GM12891 (cell line): ENCODE measurements at regions not wholly inside any gene's neighbourhood (a gene's known extent, or its start where the extent isn't known, plus 50 kb on each side); places are given as distances from the start of the nearest gene placed in this dataset.

Source experiments
- PAX5 ChIP-seq: IDR thresholded peaks from 2 replicates; pipeline ENCODE4 v1.6.1; 2011; ENCODE audit warnings: low read length, moderate library complexity, mild to moderate bottlenecking; ENCODE audit not compliant: insufficient read depth, severe bottlenecking
- POLR2A ChIP-seq: IDR thresholded peaks from 2 replicates; pipeline ENCODE4 v1.6.1; 2011; ENCODE audit warnings: low read depth, low read length, control low read depth
- POLR2AphosphoS5 ChIP-seq: IDR thresholded peaks from 2 replicates; pipeline ENCODE4 v1.6.1; 2011; ENCODE audit warnings: low read depth, low read length, control low read depth
- POU2F2 ChIP-seq: IDR thresholded peaks from 2 replicates; pipeline ENCODE4 v1.6.1; 2011; ENCODE audit warnings: low read depth, mild to moderate bottlenecking, control low read depth, low read length, moderate library complexity
- SPI1 ChIP-seq: IDR thresholded peaks from 2 replicates; pipeline ENCODE4 v1.6.1; 2011; ENCODE audit warnings: low read depth, low read length, control low read depth
- TAF1 ChIP-seq: IDR thresholded peaks from 2 replicates; pipeline ENCODE4 v1.6.1; 2011; ENCODE audit warnings: low read depth, low read length, control low read depth

DNA sequence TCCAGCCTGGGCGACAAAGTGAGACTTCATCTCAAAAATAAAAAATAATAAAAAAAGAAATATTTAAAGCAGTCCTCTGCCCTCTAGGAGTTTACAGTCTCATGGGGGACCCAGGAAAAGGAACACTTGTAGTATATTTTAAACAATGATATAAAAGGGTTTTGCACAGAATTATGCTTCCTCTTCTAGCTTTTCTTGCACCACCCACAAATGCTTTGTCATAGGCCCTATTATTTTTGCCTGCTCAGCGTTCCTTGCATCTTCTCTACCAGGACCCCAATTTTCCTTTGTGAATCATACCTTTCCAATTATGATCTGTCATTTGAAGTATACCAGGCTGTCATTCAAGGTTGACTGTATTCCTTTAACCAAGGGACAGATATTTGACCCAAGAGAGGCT is 164.8 kb upstream of the CDKN2B start:
- TF ChIP-seq POLR2A (no peak), POLR2AphosphoS5 (no peak), TAF1 (no peak), PAX5 (no peak), SPI1 (no peak), POU2F2 (no peak)
